Kidney epithelial cell (primary cell): ENCODE measurements at regions not wholly inside any gene's neighbourhood (a gene's known extent, or its start where the extent isn't known, plus 50 kb on each side); places are given as distances from the start of the nearest gene placed in this dataset.

Source experiments
- DNase-seq: peaks from one replicate; pipeline ENCODE4 v3.0.0-alpha.2; 2010; ENCODE audit warnings: low read depth
- H3K27me3 ChIP-seq: 2 replicates; pipeline ENCODE4 v1.6.0; 2011; ENCODE audit warnings: low read length; ENCODE audit not compliant: control insufficient read depth, insufficient read depth
- H3K36me3 ChIP-seq: 2 replicates; pipeline ENCODE4 v1.5.1; 2011; ENCODE audit warnings: low read length; ENCODE audit not compliant: control insufficient read depth, insufficient read depth
- H3K4me3 ChIP-seq: 2 replicates; pipeline ENCODE4 v1.5.1; 2011; ENCODE audit warnings: low read depth, mild to moderate bottlenecking, control low read depth, low read length
- CTCF ChIP-seq: IDR thresholded peaks from 2 replicates; pipeline ENCODE4 v1.5.1; 2011; ENCODE audit warnings: mild to moderate bottlenecking, moderate library complexity, low read length, control low read depth, inconsistent platforms; ENCODE audit not compliant: insufficient read depth, poor library complexity, severe bottlenecking

GRCh38 chr9:90948156-90948555 is 146.5 kb downstream of the SYK start:
- no peak for DNase-seq
- H3K27me3 ChIP-seq, result no peaks in the 10 kb centered on the region
- H3K4me3 ChIP-seq, result no peak overlapping the region
- H3K36me3 ChIP-seq, result no peaks in the 10 kb centered on the region
- no peak for TF ChIP-seq CTCF

DNA sequence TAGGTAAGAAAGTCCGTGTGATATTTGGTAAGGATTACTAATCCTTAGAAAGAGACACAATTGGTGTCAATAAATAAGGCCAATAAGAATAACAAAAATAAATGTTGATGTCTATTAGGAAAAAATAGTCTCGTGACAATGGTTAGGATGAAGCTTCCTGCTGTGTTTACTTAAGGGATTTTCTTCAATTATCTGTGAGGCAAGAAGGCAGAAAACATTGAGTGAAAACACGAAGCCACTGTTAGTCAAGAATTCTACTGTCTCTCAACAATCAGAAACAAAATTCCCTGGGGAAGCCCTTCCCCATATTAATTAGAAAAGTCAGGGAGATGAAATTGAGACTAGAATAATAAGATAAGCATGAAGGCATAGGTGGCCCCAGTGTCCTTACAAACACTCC is 149.0 kb downstream of the SYK start:
- no peaks in the 10 kb centered on the region for H3K36me3 ChIP-seq
- H3K27me3 ChIP-seq, result no peaks in the 10 kb centered on the region
- DNase-seq, result no peak
- no peak for TF ChIP-seq CTCF
- no peak overlapping the region for H3K4me3 ChIP-seq

GRCh38 chr9:90953200-90953599 is 151.6 kb downstream of the SYK start:
- TF ChIP-seq CTCF, result no peak
- no peaks in the 10 kb centered on the region for H3K36me3 ChIP-seq
- no peak overlapping the region for H3K4me3 ChIP-seq
- DNase-seq, result no peak
- no peaks in the 10 kb centered on the region for H3K27me3 ChIP-seq

- Histone ChIP-seq H3K4me3 (no peak overlapping the region), H3K36me3 (no peaks in the 10 kb centered on the region), H3K27me3 (no peaks in the 10 kb centered on the region)
- no peak for TF ChIP-seq CTCF
- DNase-seq, result no peak
These were observed 152.2 kb downstream of the SYK start for GRCh38 chr9:90953805-90954204.

- no peak for TF ChIP-seq CTCF
- no peaks in the 10 kb centered on the region for H3K36me3 ChIP-seq
- H3K4me3 ChIP-seq, result no peak overlapping the region
- H3K27me3 ChIP-seq, result no peaks in the 10 kb centered on the region
- no peak for DNase-seq
These were observed 154.6 kb downstream of the SYK start for GRCh38 chr9:90956026-90956810.

GRCh38 chr9:90958328-90958727 is 156.7 kb downstream of the SYK start:
- no peak overlapping the region for H3K4me3 ChIP-seq
- no peaks in the 10 kb centered on the region for H3K36me3 ChIP-seq
- H3K27me3 ChIP-seq, result no peaks in the 10 kb centered on the region
- TF ChIP-seq CTCF, result no peak
- no peak for DNase-seq
